GM19025 (cell line): ENCODE measurements at regions not wholly inside any gene's neighbourhood (a gene's known extent, or its start where the extent isn't known, plus 50 kb on each side); places are given as distances from the start of the nearest gene placed in this dataset.
A peak's percentile ranks its signal among the peaks of the same experiment; 100 is the strongest.
"Not testable (repeated sequence)": the region's sequence is repeated elsewhere in the genome, so short reads cannot be mapped to it uniquely, and the experiment has no call there.

Experiments used
- ATAC-seq: cut with Tn5 transposase; IDR thresholded peaks from one replicate; pipeline ENCODE4 v1.9.1; 2021; ENCODE audit warnings: mild to moderate bottlenecking, low read depth, moderate library complexity; ENCODE audit not compliant: unreplicated experiment

DNA sequence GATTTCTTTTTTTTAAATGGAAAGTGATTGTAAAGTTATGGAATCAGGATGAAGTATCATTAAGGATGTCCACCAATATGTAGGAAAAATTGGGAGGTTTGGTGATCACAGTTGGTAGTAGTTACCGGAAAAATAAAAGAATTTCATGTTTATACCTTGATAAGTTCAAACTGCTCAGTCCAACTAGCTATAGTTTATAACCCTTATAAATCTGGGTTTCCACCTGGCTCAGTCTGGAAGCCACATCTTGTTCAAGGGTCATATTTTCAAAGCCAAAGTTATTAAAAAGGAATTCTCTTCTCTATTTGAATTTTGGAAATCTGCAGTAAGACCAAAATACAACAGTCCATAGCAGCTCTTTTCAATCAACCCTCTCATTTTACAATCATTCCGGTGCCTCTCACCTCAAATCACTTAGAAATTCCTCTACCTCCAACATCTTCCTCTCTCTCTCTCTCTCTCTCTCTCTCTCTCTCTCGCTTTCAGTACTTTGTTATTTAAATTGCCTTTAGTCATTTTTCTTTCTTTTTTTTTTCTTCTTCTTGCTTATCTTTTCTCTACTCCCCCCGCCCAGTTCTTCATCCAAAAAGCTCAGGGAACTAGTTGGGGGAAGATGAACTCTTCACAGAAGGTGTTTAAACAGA, 186.2 kb upstream of the TBC1D5 start:
- ATAC-seq = no peak

GRCh38 chr3:17927036-17927435, 184.6 kb upstream of the TBC1D5 start:
- ATAC-seq = no peak

DNA sequence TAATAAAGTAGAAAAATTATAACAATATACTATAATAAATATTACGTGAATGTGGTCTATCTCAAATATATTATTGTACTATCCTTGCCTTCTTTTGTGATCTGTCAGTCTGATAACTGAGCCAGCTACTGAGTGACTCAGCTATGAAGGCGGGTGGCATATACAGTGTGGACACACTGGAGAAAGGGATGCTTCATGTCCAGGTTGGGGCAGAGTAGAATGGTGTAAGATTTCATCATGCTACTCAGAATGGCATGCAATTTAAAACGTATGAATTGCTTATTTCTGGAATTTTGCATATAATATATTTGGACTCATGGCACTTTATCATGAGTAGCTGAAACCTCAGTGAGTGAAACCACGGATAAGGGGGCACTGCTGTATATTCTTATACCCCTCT, 172.9 kb upstream of the TBC1D5 start:
- no peak for ATAC-seq

DNA sequence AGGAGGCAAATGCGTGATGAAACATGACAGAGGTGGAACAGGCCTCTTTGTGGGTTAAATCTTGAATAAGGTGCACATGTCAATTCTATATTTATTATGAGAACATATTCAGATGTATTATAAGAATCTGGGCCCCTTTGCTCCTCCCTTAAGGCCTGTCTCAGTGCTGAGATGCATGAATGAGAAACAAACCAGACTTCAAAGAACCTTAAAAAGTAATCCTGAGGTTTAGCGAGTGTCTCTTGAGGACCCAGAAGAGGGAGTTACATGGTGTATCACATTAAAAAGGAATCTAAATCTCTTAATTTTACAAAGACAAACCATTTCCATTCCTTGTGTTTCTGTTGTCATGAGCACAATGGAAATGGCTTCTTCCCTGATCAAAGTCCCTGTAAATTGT, 170.9 kb upstream of the TBC1D5 start:
- ATAC-seq = no peak

- ATAC-seq = no peak
These were observed 169.7 kb upstream of the TBC1D5 start for GRCh38 chr3:17911986-17912760.

DNA sequence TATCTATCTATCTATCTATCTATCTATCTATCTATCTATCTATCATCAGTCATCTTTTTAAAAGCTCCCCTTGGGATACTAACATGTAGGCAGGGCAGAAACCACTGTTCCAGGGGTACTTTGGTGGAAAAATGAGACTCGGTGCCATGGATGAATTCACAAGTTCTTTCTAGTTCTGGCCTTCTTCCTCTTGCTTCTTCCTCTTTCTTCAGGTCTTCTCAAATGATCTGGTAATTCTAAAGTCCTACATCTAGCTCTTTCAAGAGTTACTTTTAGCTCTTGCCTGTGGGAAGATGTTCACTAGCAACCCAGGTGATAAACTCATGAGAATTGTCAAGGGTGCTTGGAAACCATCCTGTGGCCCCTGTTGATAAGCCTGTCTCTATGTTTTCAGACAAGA, 168.5 kb upstream of the TBC1D5 start:
- ATAC-seq = no peak

DNA sequence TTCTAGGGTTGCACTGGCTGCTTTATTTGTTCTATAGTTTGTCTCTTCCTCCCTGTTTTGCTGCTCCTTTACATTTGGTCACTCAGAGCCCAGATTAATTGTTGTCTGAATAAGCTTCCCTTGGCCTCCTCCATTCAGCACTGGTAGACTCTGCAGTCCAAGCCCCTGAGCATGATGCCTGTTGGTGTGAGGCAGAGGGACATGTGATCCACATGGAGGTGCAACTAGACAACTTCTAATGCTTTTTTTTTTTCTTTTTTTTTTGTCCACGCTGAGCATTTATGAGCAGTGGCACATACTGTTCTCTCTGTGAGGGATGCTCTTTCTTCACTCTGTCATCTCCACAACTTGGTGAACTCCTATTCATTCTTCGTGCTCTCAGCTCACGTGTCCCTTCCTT, 167.3 kb upstream of the TBC1D5 start:
- no peak for ATAC-seq

DNA sequence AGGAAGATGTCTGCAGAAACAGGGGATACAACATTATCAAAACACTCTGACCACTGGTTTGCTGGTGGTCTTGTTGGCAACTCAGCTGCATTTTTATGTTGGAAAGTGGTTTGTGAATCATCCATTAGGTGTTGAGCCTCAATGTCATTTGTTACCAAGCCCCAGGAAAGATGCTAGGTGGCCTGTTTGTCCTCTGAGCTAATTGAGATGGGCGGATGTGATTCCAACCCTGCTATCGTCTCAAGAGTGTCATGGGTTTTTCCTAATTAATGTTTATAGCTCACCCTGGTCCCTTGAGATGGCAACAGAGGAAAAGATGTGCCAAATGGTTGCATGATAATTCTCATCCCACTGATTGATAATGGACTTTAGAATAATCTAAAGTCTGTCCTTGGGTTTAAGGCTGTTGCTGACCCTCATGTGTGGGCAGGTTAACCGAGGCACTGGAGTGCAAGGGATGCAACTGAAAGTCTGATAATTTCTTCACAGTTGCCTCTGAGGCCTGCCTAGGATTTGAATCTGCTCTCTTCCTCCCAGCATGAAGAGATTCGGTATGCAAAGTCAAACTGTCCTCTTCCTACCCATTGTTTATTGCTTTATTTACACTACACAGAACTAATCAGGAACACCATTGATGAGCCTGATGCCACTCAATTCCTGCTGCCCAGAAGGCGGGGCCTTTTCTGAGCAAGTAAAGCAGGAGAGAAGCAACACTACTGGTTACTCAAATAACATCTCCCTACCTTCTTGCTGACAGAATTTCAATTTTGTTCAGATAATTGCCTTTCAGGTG, 166.2 kb upstream of the TBC1D5 start:
- ATAC-seq = no peak

DNA sequence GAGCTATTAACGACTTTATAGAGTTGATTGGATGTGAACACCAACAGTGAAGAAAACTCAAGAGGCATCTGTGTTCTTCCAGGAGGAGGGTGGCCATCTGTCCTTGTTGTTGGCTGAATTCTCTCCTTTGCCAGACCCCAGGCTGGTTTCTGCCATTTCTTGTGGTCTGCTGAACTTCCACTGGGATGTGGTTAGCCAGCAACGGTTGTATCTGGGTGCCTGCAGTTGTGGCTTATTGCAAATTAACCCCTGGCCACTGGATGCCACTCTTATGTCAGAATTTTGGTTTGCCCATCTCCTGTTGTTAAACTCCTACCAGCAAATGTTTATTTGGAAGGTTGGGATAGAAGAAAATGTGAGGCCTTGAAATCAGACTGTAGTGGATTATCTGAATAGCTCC, 163.6 kb upstream of the TBC1D5 start:
- ATAC-seq = no peak

DNA sequence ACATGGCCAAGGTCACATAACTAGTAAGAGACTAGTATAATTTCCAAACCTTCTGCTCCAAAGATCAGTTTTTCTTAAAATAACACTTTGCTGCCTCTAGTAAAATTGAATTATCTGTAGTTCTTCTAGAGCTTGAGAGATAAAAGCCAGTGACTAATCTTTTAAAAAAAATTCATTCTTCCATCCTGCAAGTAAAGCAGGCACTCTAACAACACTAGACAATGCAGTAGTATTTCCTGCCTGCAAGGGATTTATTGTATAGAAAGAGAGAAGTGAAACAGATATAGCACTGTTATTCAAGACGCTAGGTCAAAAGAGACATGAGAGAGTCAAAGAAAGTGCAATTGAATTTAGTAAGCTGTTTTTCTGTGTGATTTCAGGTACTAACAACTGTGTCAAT, 159.5 kb upstream of the TBC1D5 start:
- ATAC-seq = no peak

- ATAC-seq = peak; percentile 53
These were observed 152.1 kb upstream of the TBC1D5 start for GRCh38 chr3:17894434-17895060.

DNA sequence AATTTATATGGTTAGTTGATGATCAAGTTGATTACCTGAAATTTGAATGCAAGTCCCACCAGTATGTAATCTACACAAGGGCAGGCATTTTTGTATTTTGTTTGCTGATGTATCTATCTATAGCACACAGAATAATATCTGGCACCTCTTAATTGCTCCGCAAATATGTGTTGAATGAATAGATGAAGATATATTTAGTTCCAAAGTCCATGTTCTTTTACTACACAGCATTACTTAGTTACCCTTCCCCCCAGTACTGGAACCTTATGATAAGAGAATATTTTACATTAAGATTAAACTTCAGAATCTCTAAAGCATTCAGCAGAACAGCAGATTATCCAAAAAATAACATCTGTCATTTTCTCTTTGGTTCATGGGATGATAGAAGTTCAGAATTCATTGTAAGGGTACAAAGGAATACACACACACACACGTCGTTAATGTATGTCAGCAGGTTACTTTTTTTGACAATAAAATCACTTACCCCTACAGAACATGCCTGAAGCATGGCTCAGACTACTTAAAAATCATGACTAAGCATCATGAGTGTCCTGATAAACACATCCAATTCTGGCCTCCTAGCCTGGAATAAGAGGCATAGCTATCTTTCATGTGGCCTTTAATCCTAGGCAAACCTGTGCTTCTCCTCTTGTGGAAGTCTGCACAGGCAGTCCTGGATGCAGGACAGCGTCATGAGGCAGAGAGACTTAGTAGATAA, 148.9 kb upstream of the TBC1D5 start:
- no peak for ATAC-seq

DNA sequence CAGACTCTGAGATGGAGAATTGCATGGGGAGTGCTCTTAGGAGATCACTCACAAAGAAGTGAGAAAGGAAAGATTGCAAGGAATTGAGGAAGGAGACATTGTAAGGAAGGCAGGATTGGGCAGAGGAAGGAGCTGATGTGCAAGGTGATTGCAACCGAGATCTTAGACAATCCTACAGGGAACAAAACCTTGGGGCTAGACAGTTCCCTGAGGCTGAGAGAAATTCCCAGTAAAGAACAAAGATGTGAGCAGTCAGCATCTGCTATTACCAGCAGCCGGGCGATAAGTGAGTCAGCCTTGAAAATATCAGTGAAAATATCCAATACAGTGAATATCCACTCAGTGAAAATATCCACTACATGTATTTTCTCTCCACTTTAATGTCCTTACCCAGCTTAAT, 143.6 kb upstream of the TBC1D5 start:
- ATAC-seq = no peak

DNA sequence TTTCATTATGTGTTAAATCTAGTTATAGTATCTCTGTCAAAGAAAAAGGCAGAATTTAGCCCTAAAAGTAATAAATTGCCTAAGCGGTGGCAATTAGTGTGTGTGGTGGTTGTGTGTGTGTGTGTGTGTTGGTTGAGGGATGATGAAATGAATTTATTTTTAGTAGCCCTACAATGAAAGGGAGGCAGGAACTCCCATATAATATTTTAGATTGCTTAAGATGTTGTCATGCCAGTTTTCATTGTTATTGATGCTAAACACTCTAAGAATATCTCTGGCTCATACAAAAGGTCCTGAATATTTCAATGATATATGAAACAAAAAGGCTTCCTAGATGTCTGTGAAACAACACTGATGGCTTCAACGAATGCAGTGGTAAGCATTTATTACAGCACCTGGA, 140.6 kb upstream of the TBC1D5 start:
- ATAC-seq = no peak

- ATAC-seq = no peak
These were observed 134.9 kb upstream of the TBC1D5 start for GRCh38 chr3:17877299-17877698.

DNA sequence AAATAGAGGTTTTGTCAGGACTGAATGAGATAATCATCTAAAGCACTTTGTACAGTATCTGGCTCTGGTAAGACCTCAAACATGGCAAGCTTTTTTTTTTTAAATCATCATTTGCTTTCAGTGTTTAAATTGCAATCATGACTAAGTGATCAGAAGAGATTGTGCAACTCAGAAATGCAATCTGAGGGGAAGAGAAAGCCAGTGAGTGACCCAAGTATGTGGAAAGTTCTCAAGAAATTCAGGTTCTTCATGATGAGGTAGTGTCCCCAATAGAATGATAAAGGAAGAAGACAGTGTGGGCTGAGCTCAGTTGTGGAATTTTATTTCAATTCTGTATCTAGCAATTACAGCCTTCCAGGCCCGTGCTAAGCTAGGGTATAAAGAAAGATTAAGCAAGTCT, 132.2 kb upstream of the TBC1D5 start:
- ATAC-seq = no peak

DNA sequence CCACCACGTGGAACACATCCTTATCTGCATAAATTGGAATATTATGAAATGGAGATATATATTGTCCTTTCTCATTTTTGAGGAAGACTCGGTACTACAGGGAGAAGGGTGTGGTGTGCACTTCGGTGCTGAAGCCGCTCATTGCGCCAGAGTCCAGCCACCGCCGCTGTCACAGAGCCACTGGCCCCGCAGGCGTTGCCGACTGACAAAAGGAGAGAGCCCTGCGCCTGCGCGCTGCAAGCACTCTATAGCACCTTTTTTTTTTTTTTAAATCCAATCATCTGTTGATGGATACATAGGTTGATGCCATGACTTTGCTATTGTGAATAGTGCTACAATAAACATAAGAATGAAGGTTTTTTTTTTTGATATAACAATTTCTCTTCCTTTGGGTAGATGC, 130.0 kb upstream of the TBC1D5 start:
- ATAC-seq = no peak

- ATAC-seq = no peak
These were observed 123.2 kb upstream of the TBC1D5 start for GRCh38 chr3:17865631-17866030.

GRCh38 chr3:17861476-17861875, 119.0 kb upstream of the TBC1D5 start:
- no peak for ATAC-seq

DNA sequence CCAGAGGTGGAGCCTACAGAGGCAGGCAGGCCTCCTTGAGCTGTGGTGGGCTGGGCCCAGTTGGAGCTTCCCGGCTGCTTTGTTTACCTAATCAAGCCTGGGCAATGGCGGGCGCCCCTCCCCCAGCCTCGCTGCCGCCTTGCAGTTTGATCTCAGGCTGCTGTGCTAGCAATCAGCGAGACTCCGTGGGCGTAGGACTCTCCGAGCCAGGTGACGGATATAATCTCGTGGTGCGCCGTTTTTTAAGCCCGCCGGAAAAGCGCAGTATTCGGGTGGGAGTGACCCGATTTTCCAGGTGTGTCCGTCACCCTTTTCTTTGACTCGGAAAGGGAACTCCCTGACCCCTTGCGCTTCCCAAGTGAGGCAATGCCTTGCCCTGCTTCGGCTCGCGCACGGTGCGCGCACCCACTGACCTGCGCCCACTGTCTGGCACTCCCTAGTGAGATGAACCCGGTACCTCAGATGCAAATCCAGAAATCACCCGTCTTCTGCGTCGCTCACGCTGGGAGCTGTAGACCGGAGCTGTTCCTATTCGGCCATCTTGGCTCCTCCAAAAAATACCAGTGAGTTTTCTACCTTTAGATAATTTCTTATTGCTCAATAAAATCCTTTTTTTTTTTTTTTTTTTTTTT, 118.5 kb upstream of the TBC1D5 start:
- ATAC-seq = not testable (repeated sequence)
